Heart right ventricle (tissue), 16 donors: ENCODE measurements at regions not wholly inside any gene's neighbourhood (a gene's known extent, or its start where the extent isn't known, plus 50 kb on each side); places are given as distances from the start of the nearest gene placed in this dataset.

ENCODE experiments used
- ATAC-seq, 8 donors: fragments of 200-7000 bp; cut with Tn5 transposase; one replicate each; pipeline ENCODE4 v1.9.1; 2020; ENCODE audit warnings: mild to moderate bottlenecking in 8 of 8, moderate library complexity in 8 of 8, moderate number of reproducible peaks in 1 of 8
- DNase-seq, 2 donors: peaks; one replicate each; pipeline ENCODE4 v3.0.0-alpha.2; 2020
- H3K27ac ChIP-seq, 10 donors: fragments of 200-600 bp; sonication (generic) in 2 of 10; one replicate each; pipeline versions ENCODE4 v1.5.0 to v1.8.0; 2020 to 2022; ENCODE audit warnings: mild to moderate bottlenecking in 3 of 10
- H3K27me3 ChIP-seq, 7 donors: fragments of 200-600 bp; one replicate each; pipeline ENCODE4 v1.8.0; 2021 to 2022; ENCODE audit warnings: mild to moderate bottlenecking in 2 of 7
- H3K36me3 ChIP-seq, 9 donors: fragments of 200-600 bp; sonication (generic) in 1 of 9; one replicate each; pipeline versions ENCODE4 v1.5.0 to v1.8.0; 2020 to 2022; ENCODE audit warnings: mild to moderate bottlenecking in 2 of 9
- H3K4me1 ChIP-seq, 9 donors: fragments of 200-600 bp; sonication (generic) in 1 of 9; one replicate each; pipeline versions ENCODE4 v1.5.0 to v1.8.0; 2020 to 2022; ENCODE audit warnings: mild to moderate bottlenecking in 4 of 9
- H3K4me3 ChIP-seq, 10 donors: fragments of 200-600 bp; sonication (generic) in 2 of 10; one replicate each; pipeline versions ENCODE4 v1.5.0 to v1.8.0; 2020 to 2022; ENCODE audit warnings: mild to moderate bottlenecking in 7 of 10, moderate library complexity in 2 of 10
- H3K9me3 ChIP-seq, 11 donors: fragments of 200-600 bp in 10 of 11; sonication (generic) in 2 of 11; one replicate each; pipeline versions ENCODE4 v1.5.0 to v1.8.0; 2013 to 2022; ENCODE audit warnings: mild to moderate bottlenecking in 2 of 11, control low read depth in 1 of 11, moderate library complexity in 1 of 11
- CTCF ChIP-seq, 9 donors: fragments of 200-600 bp; sonication (generic) in 2 of 9; IDR thresholded peaks; one replicate each; pipeline versions ENCODE4 v1.5.0 to v1.8.0; 2021 to 2022; ENCODE audit warnings: antibody characterized with exemption in 9 of 9, mild to moderate bottlenecking in 5 of 9, moderate library complexity in 1 of 9
- WGBS, 2 donors: extraction: QIAGEN DNeasy Blood & Tissue Kit; methylation state at CpG; one replicate each; pipeline ENCODE4 v1.1.7; 2013; ENCODE audit warnings: inconsistent platforms in 1 of 2; 5-methylcytosine and 5-hydroxymethylcytosine counted together
- intact Hi-C, 10 donors: fragments of 100-400 bp; cut with DNase I; formaldehyde crosslinking; loops; one replicate each; pipeline versions ENCODE4 v1.11.1 to v1.14.2; 2022
- donor health status: Arrhythmogenic right ventricular cardiomyopathy.
- donor health status: ischemic (EF 13 %, LVEDD 7.1; RV severe dilation, severe dysfunction).
- donor health status: healthy with polysubstance abuse.
- donor health status: DM: no; HTN: yes; CAD: no.
- donor health status: DM: no; HTN: no; CAD: no.
- donor health status: ischemic (EF 25% LVEDD 6.9; RV normal size, moderate dysfunction).
- donor health status: ischemic (EF 25% LVEDD 5.7; RV mildly dilated, moderate dysfunction).
- donor health status: healthy.
- donor health status: DM: yes; HTN: yes; CAD: no.
- donor health status: Ischemic cardiomyopathy.
- donor health status: ischemic (EF 35%, LVEDD 5.7; RV mildly dilated, moderate dysfunction).
- donor health status: nonischemic (EF 11% LVEDD 7.7; RV severe dilation, severe dysfunction).
- donor health status: DM: yes; HTN: yes; CAD: no.
- donor health status: PGD.
- donor health status: ischemic (EF 29% LVEDD 5.4; RV normal size, mild dysfunction).
- donor health status: nonischemic (EF 23%, LVEDD 6.1; RV moderate dilation, normal function).

GRCh38 chr2:14560716-14561115, 71.8 kb upstream of the LRATD1 start:
- H3K4me1 ChIP-seq: no peaks in the 10 kb centered on the region
- no peaks in the 10 kb centered on the region for H3K36me3 ChIP-seq
- H3K27me3 ChIP-seq: peaks cover 0 to 10% (median 0%) of the 10 kb centered on the region in 7 donors
- no peak overlapping the region for H3K4me3 ChIP-seq
- H3K27ac ChIP-seq: no peak overlapping the region
- no peaks in the 10 kb centered on the region for H3K9me3 ChIP-seq
- TF ChIP-seq CTCF (IDR thresholded peaks at IDR 0.05): no peak
- WGBS, 2 donors: 59 to 64% methylated on average over 3 of the region's 3 CpGs
- intact Hi-C loops: no loop called here
- ATAC-seq (no peak), DNase-seq (no peak)

- Histone ChIP-seq H3K36me3 (no peaks in the 10 kb centered on the region), H3K27me3 (peaks cover 0 to 14% (median 0%) of the 10 kb centered on the region in 7 donors), H3K27ac (no peak overlapping the region), H3K4me3 (no peak overlapping the region), H3K4me1 (no peaks in the 10 kb centered on the region), H3K9me3 (no peaks in the 10 kb centered on the region)
- ATAC-seq (no peak), DNase-seq (no peak)
- WGBS, 2 donors: 78 to 90% methylated on average over 1 of the region's 1 CpG
- intact Hi-C loops: no loop called here
- no peak for TF ChIP-seq CTCF (IDR thresholded peaks at IDR 0.05)
These were observed 69.2 kb upstream of the LRATD1 start for GRCh38 chr2:14563324-14563723.

- Histone ChIP-seq H3K4me3 (no peak overlapping the region), H3K27ac (no peak overlapping the region), H3K27me3 (peaks cover 0 to 4% (median 0%) of the 10 kb centered on the region in 7 donors), H3K36me3 (no peaks in the 10 kb centered on the region), H3K4me1 (no peaks in the 10 kb centered on the region), H3K9me3 (no peaks in the 10 kb centered on the region)
- DNase-seq (no peak), ATAC-seq (no peak)
- TF ChIP-seq CTCF (IDR thresholded peaks at IDR 0.05): no peak
- intact Hi-C loops: no loop called here
These were observed 66.9 kb upstream of the LRATD1 start for GRCh38 chr2:14565666-14566065.

GRCh38 chr2:14567561-14567960, 65.0 kb upstream of the LRATD1 start:
- Histone ChIP-seq H3K4me1 (no peaks in the 10 kb centered on the region), H3K27ac (no peak overlapping the region), H3K9me3 (no peaks in the 10 kb centered on the region), H3K27me3 (peaks cover 0 to 4% (median 0%) of the 10 kb centered on the region in 7 donors), H3K4me3 (no peak overlapping the region), H3K36me3 (no peaks in the 10 kb centered on the region)
- DNase-seq: no peak
- WGBS, 2 donors: 63 to 67% methylated on average over 1 of the region's 1 CpG
- intact Hi-C loops: no loop called here
- ATAC-seq: no peak
- no peak for TF ChIP-seq CTCF (IDR thresholded peaks at IDR 0.05)

GRCh38 chr2:14569294-14569693, 63.2 kb upstream of the LRATD1 start:
- peaks cover 0 to 4% (median 0%) of the 10 kb centered on the region in 7 donors for H3K27me3 ChIP-seq
- H3K36me3 ChIP-seq: no peaks in the 10 kb centered on the region
- TF ChIP-seq CTCF (IDR thresholded peaks at IDR 0.05): no peak
- 71 to 80% methylated on average over 3 of the region's 3 CpGs for WGBS, 2 donors
- H3K27ac ChIP-seq: no peak overlapping the region
- no peak overlapping the region for H3K4me3 ChIP-seq
- no peak for DNase-seq
- no peak for ATAC-seq
- H3K9me3 ChIP-seq: no peaks in the 10 kb centered on the region
- intact Hi-C loops: no loop called here
- H3K4me1 ChIP-seq: no peaks in the 10 kb centered on the region
